Spleen (tissue), 11 donors: ENCODE measurements at regions not wholly inside any gene's neighbourhood (a gene's known extent, or its start where the extent isn't known, plus 50 kb on each side); places are given as distances from the start of the nearest gene placed in this dataset.

ENCODE experiments used
- DNase-seq: peaks from one replicate; pipeline ENCODE4 v3.0.0-alpha.2; 2020
- H3K27ac ChIP-seq, 8 donors: fragments of 200-600 bp; sonication (generic) in 7 of 8; 1 replicate in 4 of 8; 2 replicates in 4 of 8; pipeline versions ENCODE4 v1.5.0 to v1.8.0; 2016 to 2021; ENCODE audit warnings: inconsistent platforms in 4 of 8, mild to moderate bottlenecking in 4 of 8, moderate library complexity in 1 of 8
- H3K27me3 ChIP-seq, 7 donors: fragments of 200-600 bp; sonication (generic) in 6 of 7; replicated peaks in 1 of 7; 1 replicate in 4 of 7; 2 replicates in 3 of 7; pipeline versions ENCODE4 v1.5.0 to v1.8.0; 2016 to 2021; ENCODE audit warnings: inconsistent platforms in 3 of 7, mild to moderate bottlenecking in 1 of 7
- H3K36me3 ChIP-seq, 6 donors: fragments of 200-600 bp; sonication (generic) in 5 of 6; 1 replicate in 4 of 6; 2 replicates in 2 of 6; pipeline versions ENCODE4 v1.5.0 to v1.8.0; 2016 to 2021; ENCODE audit warnings: inconsistent platforms in 2 of 6
- H3K4me1 ChIP-seq, 6 donors: fragments of 200-600 bp; sonication (generic) in 5 of 6; 1 replicate in 3 of 6; 2 replicates in 3 of 6; pipeline versions ENCODE4 v1.5.0 to v1.8.0; 2016 to 2021; ENCODE audit warnings: inconsistent platforms in 3 of 6
- H3K4me3 ChIP-seq, 8 donors: fragments of 200-600 bp; sonication (generic) in 7 of 8; 1 replicate in 4 of 8; 2 replicates in 4 of 8; pipeline versions ENCODE4 v1.5.0 to v1.8.0; 2016 to 2021; ENCODE audit warnings: inconsistent platforms in 4 of 8, mild to moderate bottlenecking in 4 of 8, moderate library complexity in 2 of 8
- H3K9me3 ChIP-seq, 8 donors: fragments of 200-600 bp; sonication (generic) in 7 of 8; 1 replicate in 4 of 8; 2 replicates in 4 of 8; pipeline versions ENCODE4 v1.5.0 to v1.8.0; 2016 to 2021; ENCODE audit warnings: inconsistent platforms in 4 of 8
- POLR2A ChIP-seq, 3 donors: fragments of 450-650 bp; IDR thresholded peaks; one replicate each; pipeline ENCODE4 v1.5.1; 2017; ENCODE audit warnings: antibody characterized with exemption in 3 of 3, mild to moderate bottlenecking in 1 of 3
- POLR2AphosphoS5 ChIP-seq, 3 donors: sonication (generic); formaldehyde crosslinking; IDR thresholded peaks; one replicate each; pipeline ENCODE4 v1.5.1; 2017; ENCODE audit warnings: antibody characterized with exemption in 3 of 3
- WGBS, 5 donors: extraction: QIAGEN DNeasy Blood & Tissue Kit in 3 of 5; methylation state at CpG; one replicate each; pipeline versions ENCODE4 v1.1.5 to v1.1.7; 2013 to 2018; 5-methylcytosine and 5-hydroxymethylcytosine counted together
- intact Hi-C: fragments of 100-400 bp; cut with DNase I; formaldehyde crosslinking; loops from one replicate; pipeline ENCODE4 v1.15.0; 2023; ENCODE audit warnings: low total_unique reads
- TF ChIP-seq, protein P1 (sequence below), 11 experiments: fragments of 200-600 bp in 7 of 11; fragments of 450-650 bp in 4 of 11; sonication (generic) in 4 of 11; IDR thresholded peaks in 8 of 11; conservative IDR thresholded peaks in 3 of 11; 1 replicate in 7 of 11; 2 replicates in 4 of 11; pipeline versions ENCODE4 v1.4.0 to v1.8.0; 2016 to 2021; ENCODE audit warnings: antibody characterized with exemption in 11 of 11, inconsistent platforms in 4 of 11, mild to moderate bottlenecking in 1 of 11
- donor health status: healthy with polysubstance abuse.
- donor health status: DM: no; HTN: no; CAD: no; lungs with moderate emphysema.
- donor health status: DM: no; HTN: no; CAD: no.
- donor health status: Bipolar disorder and iron deficiency.
- donor health status: healthy.
- donor health status: DM: no; HTN: no; CAD: no.
- donor health status: DM: yes; HTN: yes; CAD: no.

DNA sequence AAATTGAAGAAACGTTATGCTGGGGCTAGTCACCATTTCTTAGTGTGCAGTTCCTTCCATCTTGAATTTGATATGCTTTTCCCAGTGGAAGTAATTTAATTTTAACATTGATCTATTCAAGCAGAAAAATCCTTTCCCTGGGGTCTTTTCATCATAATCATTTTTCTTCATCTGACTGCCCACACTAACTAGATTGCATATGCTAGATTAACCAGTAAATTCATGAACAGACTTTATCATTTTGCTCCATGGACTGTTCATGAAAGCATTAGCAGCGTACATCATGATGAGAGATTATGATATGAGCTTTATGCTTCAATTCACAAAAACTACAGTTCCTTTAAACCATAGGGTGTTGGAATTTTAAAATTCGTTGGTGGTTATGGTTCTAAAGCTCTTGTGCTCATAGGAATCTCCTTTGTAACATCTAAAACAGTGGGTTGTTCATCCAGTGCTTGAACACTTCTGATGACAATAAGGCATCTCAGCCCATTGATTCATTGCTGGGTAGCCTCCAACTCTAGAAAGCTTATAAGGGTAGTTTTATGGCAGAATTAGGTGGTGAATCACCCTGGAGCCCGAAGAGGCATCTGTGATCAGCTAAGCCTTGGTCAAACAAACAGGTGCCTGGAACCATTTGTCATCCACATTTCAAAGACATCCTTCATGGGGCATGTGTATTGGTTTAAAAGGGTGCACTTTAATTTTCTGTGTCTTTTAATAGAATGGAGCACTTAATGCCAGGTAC is 77.2 kb upstream of the NDUFV2 start:
- 54 to 78% (median 65%) methylated on average over 4 of the region's 4 CpGs for WGBS, 5 donors
- H3K27me3 ChIP-seq, result no peaks in the 10 kb centered on the region

DNA sequence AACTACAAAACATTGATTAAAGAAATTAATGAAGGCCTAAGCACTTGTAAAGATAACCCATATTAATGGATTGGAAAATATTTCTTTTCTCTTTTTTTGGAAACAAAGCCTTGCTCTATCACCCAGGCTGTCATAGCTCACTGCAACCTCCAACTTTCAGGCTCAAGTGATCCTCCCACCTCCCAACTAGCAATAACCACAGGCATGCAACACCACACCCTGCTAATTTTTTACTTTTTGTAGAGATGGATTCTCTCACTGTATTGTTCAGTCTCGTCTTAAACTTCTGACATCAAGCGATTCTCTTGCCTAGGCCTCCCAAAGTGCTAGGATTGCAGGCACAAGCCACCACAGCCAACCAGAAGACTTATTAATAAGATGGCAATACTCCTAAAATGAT is 73.4 kb upstream of the NDUFV2 start:
- 88 to 97% (median 95%) methylated on average over 2 of the region's 2 CpGs for WGBS, 5 donors
- Histone ChIP-seq H3K27me3 (no peaks in the 10 kb centered on the region), H3K36me3 (no peaks in the 10 kb centered on the region), H3K27ac (no peak overlapping the region), H3K4me3 (no peak overlapping the region), H3K9me3 (no peaks in the 10 kb centered on the region), H3K4me1 (no peaks in the 10 kb centered on the region)
- TF ChIP-seq POLR2AphosphoS5 (IDR thresholded peaks at IDR 0.05), result no peak
- DNase-seq, result no peak
- intact Hi-C loops, result no loop called here

More for the DNA sequence above, 77.2 kb upstream of the NDUFV2 start:
- intact Hi-C loops, result no loop called here
- TF ChIP-seq POLR2AphosphoS5 (IDR thresholded peaks at IDR 0.05), result no peak
- TF ChIP-seq POLR2A (IDR thresholded peaks at IDR 0.05), result no peak
- TF ChIP-seq, protein P1, sequence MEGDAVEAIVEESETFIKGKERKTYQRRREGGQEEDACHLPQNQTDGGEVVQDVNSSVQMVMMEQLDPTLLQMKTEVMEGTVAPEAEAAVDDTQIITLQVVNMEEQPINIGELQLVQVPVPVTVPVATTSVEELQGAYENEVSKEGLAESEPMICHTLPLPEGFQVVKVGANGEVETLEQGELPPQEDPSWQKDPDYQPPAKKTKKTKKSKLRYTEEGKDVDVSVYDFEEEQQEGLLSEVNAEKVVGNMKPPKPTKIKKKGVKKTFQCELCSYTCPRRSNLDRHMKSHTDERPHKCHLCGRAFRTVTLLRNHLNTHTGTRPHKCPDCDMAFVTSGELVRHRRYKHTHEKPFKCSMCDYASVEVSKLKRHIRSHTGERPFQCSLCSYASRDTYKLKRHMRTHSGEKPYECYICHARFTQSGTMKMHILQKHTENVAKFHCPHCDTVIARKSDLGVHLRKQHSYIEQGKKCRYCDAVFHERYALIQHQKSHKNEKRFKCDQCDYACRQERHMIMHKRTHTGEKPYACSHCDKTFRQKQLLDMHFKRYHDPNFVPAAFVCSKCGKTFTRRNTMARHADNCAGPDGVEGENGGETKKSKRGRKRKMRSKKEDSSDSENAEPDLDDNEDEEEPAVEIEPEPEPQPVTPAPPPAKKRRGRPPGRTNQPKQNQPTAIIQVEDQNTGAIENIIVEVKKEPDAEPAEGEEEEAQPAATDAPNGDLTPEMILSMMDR (IDR thresholded peaks at IDR 0.05 in 8 of 11, conservative IDR thresholded peaks at IDR 0.05 in 3 of 11), result no peak
- Histone ChIP-seq H3K36me3 (no peaks in the 10 kb centered on the region), H3K9me3 (no peaks in the 10 kb centered on the region), H3K4me1 (no peaks in the 10 kb centered on the region), H3K27ac (no peak overlapping the region), H3K4me3 (no peak overlapping the region)
- DNase-seq, result no peak

DNA sequence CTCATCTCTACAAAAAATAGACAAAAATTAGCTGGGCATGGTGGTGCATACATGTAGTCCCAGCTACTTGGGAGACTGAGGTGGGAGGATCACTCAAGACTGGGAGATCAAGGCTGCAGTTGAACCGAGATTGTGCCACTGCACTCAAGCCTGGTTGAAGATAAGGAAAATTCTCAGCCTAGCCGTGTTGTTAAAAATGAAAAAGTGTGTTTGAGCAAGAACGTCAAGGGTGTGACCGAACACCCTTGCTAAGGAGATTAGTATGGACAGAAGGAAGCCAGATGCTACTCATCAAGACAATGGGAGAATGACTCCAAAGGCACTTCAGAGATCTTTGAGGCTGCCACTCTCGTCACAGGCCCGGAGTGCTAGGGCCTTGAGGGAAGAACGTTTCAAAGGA is 70.0 kb upstream of the NDUFV2 start:
- no peaks in the 10 kb centered on the region for H3K4me1 ChIP-seq
- no peaks in the 10 kb centered on the region for H3K27me3 ChIP-seq
- DNase-seq, result no peak
- H3K4me3 ChIP-seq, result no peak overlapping the region
- no peak for TF ChIP-seq POLR2AphosphoS5 (IDR thresholded peaks at IDR 0.05)
- no peak for TF ChIP-seq POLR2A (IDR thresholded peaks at IDR 0.05)
- TF ChIP-seq, protein P1 (IDR thresholded peaks at IDR 0.05 in 8 of 11, conservative IDR thresholded peaks at IDR 0.05 in 3 of 11), result no peak
- H3K27ac ChIP-seq, result no peak overlapping the region
- no peaks in the 10 kb centered on the region for H3K9me3 ChIP-seq
- no peaks in the 10 kb centered on the region for H3K36me3 ChIP-seq
- WGBS, 5 donors, result 75 to 88% (median 85%) methylated on average over 7 of the region's 7 CpGs
- intact Hi-C loops, result no loop called here

DNA sequence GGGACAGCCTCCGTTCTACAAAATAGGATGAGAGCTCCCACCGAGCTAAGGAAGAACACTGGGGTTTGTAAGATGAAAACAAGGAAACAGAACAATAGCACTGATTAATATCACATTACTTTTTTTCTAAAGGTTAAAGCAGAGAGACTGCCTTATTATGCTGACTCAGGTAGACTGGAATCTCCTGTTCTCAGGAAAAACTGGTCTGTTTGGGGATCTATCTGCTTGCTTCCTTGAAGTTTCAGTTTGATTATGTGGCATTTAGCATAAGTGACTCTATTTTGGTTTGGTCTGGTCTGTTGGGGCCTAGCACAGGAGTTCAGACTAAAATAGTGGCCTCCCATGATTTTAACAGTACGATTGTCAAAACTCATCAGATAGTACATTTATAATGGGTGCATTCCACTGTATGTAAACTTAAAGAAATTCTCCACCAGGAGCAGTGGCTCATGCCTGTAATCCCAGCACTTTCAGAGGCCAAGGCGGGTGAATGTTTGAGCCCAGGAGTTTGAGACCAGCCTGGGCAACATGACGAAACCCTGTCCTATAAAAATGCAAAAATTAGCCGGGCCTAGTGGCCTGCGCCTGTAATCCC is 64.1 kb upstream of the NDUFV2 start:
- TF ChIP-seq, protein P1 (IDR thresholded peaks at IDR 0.05 in 8 of 11, conservative IDR thresholded peaks at IDR 0.05 in 3 of 11), result no peak
- Histone ChIP-seq H3K4me1 (no peaks in the 10 kb centered on the region), H3K27me3 (no peaks in the 10 kb centered on the region), H3K36me3 (no peaks in the 10 kb centered on the region), H3K27ac (no peak overlapping the region), H3K4me3 (no peak overlapping the region), H3K9me3 (no peaks in the 10 kb centered on the region)
- DNase-seq, result no peak
- 81 to 90% (median 87%) methylated on average over 7 of the region's 7 CpGs for WGBS, 5 donors
- intact Hi-C loops, result no loop called here
